GM20000 (cell line): ENCODE measurements at regions not wholly inside any gene's neighbourhood (a gene's known extent, or its start where the extent isn't known, plus 50 kb on each side); places are given as distances from the start of the nearest gene placed in this dataset.

Experiments used
- DNase-seq: peaks from one replicate; pipeline ENCODE4 v3.0.0; 2012; ENCODE audit warnings: low spot score
- CTCF ChIP-seq: IDR thresholded peaks from 2 replicates; pipeline ENCODE4 v1.5.1; 2012; ENCODE audit warnings: mild to moderate bottlenecking, control low read depth; ENCODE audit errors: extremely low read depth, missing control alignments

- no peak for DNase-seq
- no peak for TF ChIP-seq CTCF
These were observed 121.0 kb downstream of the C16orf95 start for GRCh38 chr16:87196231-87196630.

GRCh38 chr16:87196661-87197060, 120.5 kb downstream of the C16orf95 start:
- no peak for DNase-seq

DNA sequence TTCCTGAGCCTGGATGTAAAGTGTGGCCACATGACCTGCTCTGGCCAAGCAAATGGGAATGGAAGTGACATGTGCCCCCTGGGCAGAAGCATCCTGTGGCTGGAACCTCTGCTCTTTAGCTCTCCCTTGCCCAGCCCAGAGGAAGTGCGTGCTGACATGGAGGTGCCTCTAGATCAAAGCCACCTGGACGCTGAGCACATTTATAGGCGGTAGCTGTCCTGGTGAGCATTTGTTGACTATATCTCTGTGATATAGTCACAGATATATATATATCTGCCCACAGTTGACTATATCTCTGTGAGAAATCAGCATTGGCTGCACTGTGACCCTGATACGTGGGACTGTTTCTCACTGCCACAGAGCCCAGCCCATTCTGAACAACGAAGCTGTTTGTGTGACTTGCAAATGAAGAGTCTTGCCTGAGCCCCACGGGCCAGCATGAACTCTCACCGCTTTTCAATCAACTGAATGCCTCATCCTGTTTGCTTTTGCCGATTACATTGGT, 118.8 kb downstream of the C16orf95 start:
- TF ChIP-seq CTCF = no peak

More at GRCh38 chr16:87196661-87197060, 120.5 kb downstream of the C16orf95 start:
- no peak for TF ChIP-seq CTCF

GRCh38 chr16:87198881-87199280, 118.3 kb downstream of the C16orf95 start:
- no peak for DNase-seq

More for the DNA sequence above, 118.8 kb downstream of the C16orf95 start:
- DNase-seq = no peak

DNA sequence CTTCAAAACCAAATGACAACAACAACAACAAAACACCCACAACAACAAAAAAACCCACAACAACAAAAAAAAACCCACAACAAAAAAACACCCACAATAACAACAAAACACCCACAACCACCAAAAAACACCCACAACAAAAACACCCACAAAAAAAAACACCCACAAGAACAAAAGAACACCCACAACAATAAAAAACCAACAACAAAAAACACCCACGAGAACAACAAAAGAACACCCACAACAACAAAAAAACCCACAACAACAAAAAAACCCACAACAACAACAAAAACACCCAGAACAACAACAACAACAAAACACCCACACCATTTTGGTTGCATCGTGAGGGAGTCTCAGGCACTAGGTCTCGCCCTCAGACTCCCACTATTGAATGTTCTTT, 117.8 kb downstream of the C16orf95 start:
- DNase-seq = no peak
- no peak for TF ChIP-seq CTCF

More at GRCh38 chr16:87198881-87199280, 118.3 kb downstream of the C16orf95 start:
- TF ChIP-seq CTCF = no peak

DNA sequence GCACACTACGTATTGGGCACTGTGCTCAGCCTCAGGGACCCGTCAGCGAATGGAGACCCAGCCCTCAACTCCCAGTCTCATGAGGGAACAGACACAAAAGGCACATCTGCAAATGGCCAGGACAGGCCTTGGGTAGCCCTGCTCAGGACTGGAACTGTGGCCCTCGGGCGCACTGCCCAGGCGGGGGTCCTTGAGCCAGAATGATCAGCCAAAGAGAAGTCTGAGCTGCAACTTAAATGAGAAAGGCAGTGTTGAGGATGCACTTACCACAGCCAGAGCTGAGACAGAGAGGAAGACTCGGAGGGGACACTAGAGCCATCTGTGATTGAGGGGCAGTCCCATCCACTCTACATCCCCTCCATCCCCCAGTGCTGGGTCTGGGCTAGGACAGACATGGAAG, 117.3 kb downstream of the C16orf95 start:
- no peak for DNase-seq
- no peak for TF ChIP-seq CTCF

DNA sequence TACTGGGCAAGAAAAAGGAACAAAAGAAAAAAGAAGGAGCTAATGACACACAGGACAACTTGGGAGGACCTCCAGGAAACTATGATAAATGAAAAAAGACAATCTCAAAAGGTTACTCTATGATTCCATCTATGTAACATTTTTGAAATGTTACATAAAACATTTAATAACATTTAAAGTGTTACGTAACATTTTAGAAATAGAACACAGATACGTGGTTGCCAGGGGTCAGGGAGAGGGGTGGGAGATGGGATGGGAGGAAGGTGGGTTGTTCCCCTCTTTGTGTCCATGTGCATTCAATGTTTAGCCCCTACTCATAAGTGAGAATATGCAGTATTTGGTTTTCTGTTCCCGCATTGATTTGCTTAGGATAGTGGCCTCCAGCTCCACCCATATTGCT, 116.6 kb downstream of the C16orf95 start:
- no peak for DNase-seq

More for the DNA sequence above, 116.6 kb downstream of the C16orf95 start:
- no peak for TF ChIP-seq CTCF
